SK-N-MC (cell line): ENCODE measurements at regions not wholly inside any gene's neighbourhood (a gene's known extent, or its start where the extent isn't known, plus 50 kb on each side); places are given as distances from the start of the nearest gene placed in this dataset.

Experiments
- DNase-seq: peaks from one replicate; pipeline ENCODE4 v3.0.0-alpha.2; 2011; ENCODE audit warnings: low read depth, low spot score
- H3K27ac ChIP-seq: fragments of 200-600 bp; sonication (generic); 2 replicates; pipeline ENCODE4 v1.5.1; 2016; ENCODE audit warnings: mixed run types
- H3K36me3 ChIP-seq: fragments of 200-600 bp; sonication (generic); 2 replicates; pipeline ENCODE4 v1.6.1; 2017; ENCODE audit warnings: antibody characterized with exemption, low read length, mixed read lengths; ENCODE audit not compliant: insufficient read depth
- H3K4me3 ChIP-seq: fragments of 200-600 bp; sonication (generic); 2 replicates; pipeline ENCODE4 v1.5.1; 2016
- H3K9ac ChIP-seq: fragments of 200-600 bp; sonication (generic); 2 replicates; pipeline ENCODE4 v1.8.0; 2017; ENCODE audit warnings: mixed run types, mixed read lengths; ENCODE audit not compliant: insufficient read length
- H3K9me3 ChIP-seq: fragments of 200-600 bp; sonication (generic); 2 replicates; pipeline ENCODE4 v1.6.1; 2017; ENCODE audit warnings: low read depth, mild to moderate bottlenecking, antibody characterized with exemption, low read length, moderate library complexity, mixed read lengths
- EZH2 ChIP-seq: fragments of 200-600 bp; sonication (generic); IDR thresholded peaks from one replicate; pipeline ENCODE4 v1.6.1; 2017; ENCODE audit warnings: antibody characterized with exemption
- FOXP2 ChIP-seq: optimal IDR thresholded peaks from 2 replicates; pipeline ENCODE3; 2011; ENCODE audit warnings: mild to moderate bottlenecking, moderate library complexity; ENCODE audit not compliant: insufficient read depth; ENCODE audit errors: extremely low read length, control extremely low read depth
- POLR2AphosphoS5 ChIP-seq: IDR thresholded peaks from 2 replicates; pipeline ENCODE4 v1.6.1; 2012; ENCODE audit warnings: mild to moderate bottlenecking, low read depth, low read length, borderline replicate concordance

DNA sequence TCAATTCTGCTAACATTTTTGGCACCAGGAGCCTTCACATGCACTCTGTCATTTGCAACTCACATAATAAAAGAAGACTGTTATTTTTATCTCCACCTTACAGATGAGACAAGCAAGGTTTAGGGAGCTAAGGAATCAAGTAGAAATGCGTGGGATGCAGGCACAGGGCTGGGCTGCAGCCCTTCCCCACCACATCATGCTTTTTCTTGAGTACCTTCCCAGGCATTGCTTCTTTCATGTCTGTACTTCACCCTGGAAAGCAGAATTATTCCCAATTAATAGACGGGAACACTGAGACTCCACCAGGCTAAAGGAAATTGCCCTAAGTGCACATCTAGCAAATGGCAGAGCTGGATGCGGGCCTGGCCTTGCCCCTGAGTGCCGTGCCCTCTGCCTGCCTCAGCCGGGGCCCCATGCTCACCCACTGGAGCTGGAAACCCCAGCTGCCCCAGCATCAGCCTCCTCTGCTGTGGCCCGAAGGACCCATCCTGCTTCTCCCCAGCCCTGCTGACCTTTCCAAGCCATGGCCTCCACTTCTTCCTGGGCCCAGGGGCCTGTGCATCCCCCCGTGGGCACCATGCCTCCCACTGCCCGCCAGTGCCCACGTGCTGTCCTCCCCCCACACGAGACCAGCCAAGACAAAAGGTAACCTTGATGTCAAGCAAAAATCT, 257.5 kb downstream of the TOMM20 start:
- TF ChIP-seq FOXP2 = no peak
- TF ChIP-seq EZH2 = no peak
- no peak for TF ChIP-seq POLR2AphosphoS5
- DNase-seq = no peak
- no peak overlapping the region for H3K4me3 ChIP-seq
- H3K36me3 ChIP-seq = no peaks in the 10 kb centered on the region
- no peak overlapping the region for H3K9ac ChIP-seq
- no peak overlapping the region for H3K27ac ChIP-seq
- no peaks in the 10 kb centered on the region for H3K9me3 ChIP-seq

DNA sequence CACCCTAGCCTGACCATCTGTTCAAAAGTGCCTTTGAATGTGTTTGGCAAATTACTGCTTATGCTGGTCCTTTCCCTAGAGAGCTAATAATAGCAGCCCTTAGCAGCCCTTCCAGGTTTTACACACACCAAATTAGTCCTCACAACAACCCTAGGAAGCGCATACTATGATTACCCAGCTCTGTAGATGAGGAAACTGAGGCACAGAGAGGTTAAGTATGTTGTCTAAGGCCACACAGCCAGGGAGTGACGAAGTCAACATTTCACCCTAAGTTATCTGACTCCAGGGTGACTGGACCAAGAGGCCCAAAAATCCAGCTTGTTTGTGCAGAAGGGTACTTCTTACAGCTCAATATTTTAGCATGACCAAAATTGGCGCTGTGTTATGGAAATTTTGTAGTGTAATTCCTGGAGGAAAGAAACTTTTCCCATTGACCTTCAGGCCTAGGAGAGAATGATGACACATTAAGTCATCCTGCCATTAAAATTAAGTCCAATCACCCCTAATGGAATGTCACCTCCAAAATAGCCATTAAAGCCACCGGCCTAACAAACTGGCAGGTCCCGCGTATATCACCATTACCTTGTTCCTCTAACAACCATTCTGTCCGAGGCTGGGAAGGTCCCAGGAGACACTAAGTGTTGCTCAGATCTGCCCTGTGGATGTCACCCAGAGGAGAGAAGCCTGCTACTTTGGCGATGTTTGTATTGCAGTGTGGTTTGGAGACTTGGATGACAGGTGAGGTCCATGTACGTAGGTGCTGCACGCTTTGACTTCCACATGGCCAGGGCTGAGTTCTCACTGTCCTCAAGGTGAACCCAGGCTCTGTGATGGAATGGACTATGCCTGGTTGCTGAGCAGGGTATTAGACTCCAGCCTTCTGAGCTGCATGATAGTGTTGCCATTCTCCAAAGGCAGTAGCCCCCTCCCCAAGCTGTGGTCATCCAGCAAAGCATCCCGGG, 258.3 kb downstream of the TOMM20 start:
- no peak overlapping the region for H3K4me3 ChIP-seq
- H3K36me3 ChIP-seq = no peaks in the 10 kb centered on the region
- no peaks in the 10 kb centered on the region for H3K9me3 ChIP-seq
- TF ChIP-seq EZH2 = no peak
- TF ChIP-seq POLR2AphosphoS5 = no peak
- TF ChIP-seq FOXP2 = no peak
- H3K9ac ChIP-seq = no peak overlapping the region
- no peak overlapping the region for H3K27ac ChIP-seq
- no peak for DNase-seq

DNA sequence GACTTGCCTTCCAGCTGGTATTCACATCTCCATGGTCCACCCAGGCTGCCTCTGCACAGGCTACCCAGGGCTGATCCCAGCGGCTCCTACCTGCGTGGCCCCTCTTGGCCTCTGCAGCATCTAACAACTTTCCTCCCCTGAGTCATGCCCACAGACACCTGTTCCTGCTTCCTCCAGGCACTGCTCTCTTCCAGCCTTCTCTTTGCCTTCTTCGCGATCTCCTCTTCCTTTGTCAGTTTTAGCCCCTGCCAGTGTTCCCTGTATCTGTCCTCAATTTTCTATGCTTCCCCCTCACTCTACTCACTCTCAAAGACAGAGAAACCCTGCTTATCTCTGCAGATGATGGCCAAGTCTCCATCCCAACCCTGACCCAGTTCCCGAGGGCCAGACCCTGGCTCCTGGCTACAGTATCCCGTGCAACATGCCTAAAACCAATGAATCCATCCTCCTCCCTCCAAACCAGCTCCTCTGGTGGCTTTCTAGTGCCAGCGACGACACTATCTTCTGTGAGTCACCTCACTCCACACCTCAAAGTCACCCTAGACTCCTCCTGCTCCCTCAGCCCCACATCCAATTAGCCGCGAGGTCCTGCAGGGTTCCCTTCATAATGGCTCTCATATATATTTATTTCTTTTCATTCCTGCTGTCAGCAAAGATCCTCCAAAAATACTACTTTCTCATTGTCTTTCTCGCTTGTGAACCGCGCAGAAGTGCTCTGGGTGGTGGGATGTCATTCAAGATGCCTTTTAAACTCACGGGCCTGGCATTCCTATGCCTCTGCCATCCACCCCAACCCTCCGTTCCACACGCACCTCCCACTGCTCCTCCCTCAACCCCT, 259.2 kb downstream of the TOMM20 start:
- Histone ChIP-seq H3K9me3 (no peaks in the 10 kb centered on the region), H3K36me3 (no peaks in the 10 kb centered on the region), H3K4me3 (no peak overlapping the region), H3K27ac (no peak overlapping the region), H3K9ac (no peak overlapping the region)
- TF ChIP-seq FOXP2 (no peak), POLR2AphosphoS5 (no peak), EZH2 (no peak)
- DNase-seq = no peak

DNA sequence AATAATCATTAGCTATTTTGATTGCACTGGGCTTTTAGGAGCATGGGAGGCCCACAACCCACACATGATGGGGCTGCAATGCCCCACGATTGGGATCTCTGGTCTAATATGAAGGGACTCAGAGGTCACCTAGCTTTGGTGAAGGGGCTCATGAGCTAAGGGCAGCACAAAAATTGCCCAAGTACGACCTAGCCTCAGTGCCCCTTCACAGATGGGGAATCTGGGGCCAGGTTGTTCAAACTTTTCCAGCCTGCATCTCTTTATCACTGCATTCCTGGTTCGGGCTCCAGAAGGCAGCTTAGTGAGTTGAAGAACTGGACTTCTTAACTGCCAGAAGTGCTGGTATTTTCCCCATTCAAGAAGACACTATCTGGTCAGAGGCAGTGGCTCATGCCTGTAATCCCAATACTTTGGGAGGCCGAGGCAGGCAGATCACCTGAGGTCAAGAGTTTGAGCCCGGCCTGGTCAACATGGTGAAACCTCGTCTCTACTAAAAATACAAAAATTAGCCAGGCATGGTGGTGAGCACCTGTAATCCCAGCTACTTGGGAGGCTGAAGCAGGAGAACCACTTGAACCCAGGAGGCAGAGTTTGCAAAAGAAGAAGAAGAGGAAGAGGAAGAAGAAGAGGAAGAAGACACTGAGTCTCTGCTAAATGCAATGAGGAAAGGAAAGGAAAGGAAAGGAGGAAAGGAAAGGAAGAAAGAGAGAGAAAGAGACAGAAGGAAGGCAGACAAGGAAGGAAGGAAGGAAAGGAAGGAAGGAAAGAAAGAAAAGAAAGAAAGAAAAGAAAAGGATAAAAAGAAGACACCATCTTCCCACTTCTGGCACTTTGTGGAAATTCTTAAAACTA, 258.5 kb upstream of the IRF2BP2 start:
- H3K36me3 ChIP-seq = no peaks in the 10 kb centered on the region
- TF ChIP-seq FOXP2 (no peak), POLR2AphosphoS5 (no peak), EZH2 (no peak)
- no peak overlapping the region for H3K9ac ChIP-seq
- DNase-seq = no peak
- no peak overlapping the region for H3K27ac ChIP-seq
- no peaks in the 10 kb centered on the region for H3K9me3 ChIP-seq
- H3K4me3 ChIP-seq = no peak overlapping the region

DNA sequence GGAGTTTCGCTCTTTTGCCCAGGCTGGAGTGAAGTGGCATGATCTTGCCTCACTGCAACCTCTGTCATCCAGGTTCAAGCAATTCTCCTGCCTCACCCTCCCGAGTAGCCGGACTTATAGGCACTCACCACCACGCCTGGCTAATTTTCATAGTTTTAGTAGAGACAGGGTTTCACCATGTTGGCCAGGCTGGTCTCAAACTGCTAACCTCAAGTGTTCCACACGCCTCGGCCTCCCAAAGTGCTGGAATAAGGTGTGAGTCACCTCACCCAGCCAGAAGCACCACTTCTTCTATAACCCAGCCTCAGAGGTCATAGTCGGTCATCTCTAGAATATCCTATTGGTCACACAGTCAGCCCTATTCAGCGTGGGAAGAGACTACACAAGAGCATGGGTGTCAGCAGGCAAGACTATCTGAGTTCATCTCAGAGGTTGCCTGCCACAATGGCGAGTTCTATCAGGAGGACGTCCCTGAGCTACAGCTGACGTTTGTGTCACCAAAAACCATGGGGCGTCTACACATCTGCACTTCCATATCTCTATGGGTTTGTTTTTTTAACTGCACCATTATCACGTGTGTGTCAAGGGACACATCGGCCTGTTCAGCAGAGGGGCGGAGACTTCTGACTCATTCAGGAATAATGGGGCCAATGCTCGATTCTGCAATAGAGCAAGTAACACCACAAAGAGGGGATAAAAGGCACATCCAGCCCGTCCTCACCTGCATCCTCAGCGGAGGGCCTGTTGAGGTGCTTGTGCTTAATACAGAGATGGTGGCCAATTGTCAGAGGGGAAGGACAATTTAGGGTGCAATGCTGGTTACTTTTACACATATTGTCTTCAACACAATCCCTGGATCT, 256.3 kb upstream of the IRF2BP2 start:
- no peak for DNase-seq
- Histone ChIP-seq H3K9ac (no peak overlapping the region), H3K27ac (no peak overlapping the region), H3K36me3 (no peaks in the 10 kb centered on the region), H3K4me3 (no peak overlapping the region), H3K9me3 (no peaks in the 10 kb centered on the region)
- TF ChIP-seq EZH2 (no peak), POLR2AphosphoS5 (no peak), FOXP2 (no peak)

DNA sequence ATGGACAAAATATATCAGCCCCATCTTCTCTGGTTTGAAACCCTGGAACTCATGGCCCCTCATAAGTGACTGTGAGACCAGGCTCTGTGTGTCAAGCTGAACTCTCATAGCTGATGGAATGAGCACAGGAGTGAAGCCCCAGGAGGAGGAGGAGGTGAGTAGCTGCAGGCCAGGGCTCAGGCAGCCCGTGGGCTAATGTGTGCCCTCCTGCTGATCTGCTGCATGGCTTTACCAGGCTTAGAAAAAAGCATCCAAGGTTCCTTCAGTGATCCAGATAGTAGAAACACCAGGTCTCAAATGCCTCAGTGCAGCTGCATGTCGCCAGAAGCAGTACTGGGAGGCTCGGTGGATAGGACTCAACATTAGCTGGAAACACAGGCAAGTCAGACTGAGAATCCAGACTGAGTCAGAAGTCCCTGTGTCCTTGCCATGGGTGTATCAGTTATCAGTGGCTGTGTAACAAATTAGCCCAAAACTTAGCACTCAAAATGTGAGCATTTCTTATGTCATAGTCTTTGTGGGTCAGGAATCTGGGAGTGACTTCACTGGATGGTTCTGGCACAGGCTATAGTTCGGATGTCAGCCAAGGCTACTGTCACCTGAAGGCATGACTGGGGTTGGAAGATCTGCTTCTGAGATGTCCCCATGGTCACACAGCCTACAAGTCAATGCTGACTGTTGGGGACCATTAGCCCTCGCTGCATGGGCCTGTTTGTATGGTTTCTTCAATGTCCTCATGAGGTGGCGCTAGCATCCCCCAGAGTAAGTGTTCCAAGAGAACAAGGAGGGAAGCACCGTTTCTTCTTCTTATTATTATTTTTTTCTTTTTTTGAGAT, 255.4 kb upstream of the IRF2BP2 start:
- H3K9ac ChIP-seq = no peak overlapping the region
- DNase-seq = no peak
- no peaks in the 10 kb centered on the region for H3K36me3 ChIP-seq
- no peak overlapping the region for H3K27ac ChIP-seq
- H3K9me3 ChIP-seq = no peaks in the 10 kb centered on the region
- no peak overlapping the region for H3K4me3 ChIP-seq
- TF ChIP-seq FOXP2 (no peak), EZH2 (no peak), POLR2AphosphoS5 (no peak)

DNA sequence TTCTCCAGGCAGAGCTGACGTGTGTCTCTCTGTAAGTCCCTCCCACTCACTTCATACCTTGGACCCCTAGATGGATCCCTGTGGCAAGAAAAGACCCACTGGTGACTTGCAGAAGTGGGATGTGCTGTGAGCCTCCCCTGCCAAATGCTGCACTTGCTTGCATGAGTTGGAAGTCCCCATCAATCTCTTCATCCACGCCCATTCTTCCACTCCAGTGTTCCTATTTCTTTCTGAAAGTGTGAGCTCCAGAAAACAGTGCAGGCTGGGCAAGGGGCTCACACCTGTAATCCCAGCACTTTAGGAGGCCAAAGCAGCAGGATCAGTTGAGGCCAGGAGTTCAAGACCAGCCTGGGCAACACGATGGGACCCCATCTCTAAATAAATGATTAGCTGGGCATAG, 254.1 kb upstream of the IRF2BP2 start:
- H3K27ac ChIP-seq = no peak overlapping the region
- H3K9ac ChIP-seq = no peak overlapping the region
- no peaks in the 10 kb centered on the region for H3K36me3 ChIP-seq

More for the DNA sequence above, 254.1 kb upstream of the IRF2BP2 start:
- Histone ChIP-seq H3K9me3 (no peaks in the 10 kb centered on the region), H3K4me3 (no peak overlapping the region)
- no peak for DNase-seq
- TF ChIP-seq EZH2 (no peak), POLR2AphosphoS5 (no peak), FOXP2 (no peak)
